Esophagus muscularis mucosa (tissue), 4 donors: ENCODE measurements at regions not wholly inside any gene's neighbourhood (a gene's known extent, or its start where the extent isn't known, plus 50 kb on each side); places are given as distances from the start of the nearest gene placed in this dataset.

Source experiments
- DNase-seq: peaks from one replicate; pipeline ENCODE4 v3.0.0-alpha.2; 2017; ENCODE audit errors: extremely low spot score
- H3K27ac ChIP-seq, 4 donors: fragments of 200-600 bp; sonication (generic); replicated peaks in 1 of 4; 1 replicate in 3 of 4; 2 replicates in 1 of 4; pipeline ENCODE4 v1.5.1; 2016 to 2019; ENCODE audit warnings: mild to moderate bottlenecking in 1 of 4
- H3K27me3 ChIP-seq, 4 donors: fragments of 200-600 bp; sonication (generic); one replicate each; pipeline versions ENCODE4 v1.5.1 to v1.6.0; 2016 to 2019
- H3K36me3 ChIP-seq, 4 donors: fragments of 200-600 bp; sonication (generic); one replicate each; pipeline ENCODE4 v1.5.1; 2016 to 2019
- H3K4me1 ChIP-seq, 4 donors: fragments of 200-600 bp; sonication (generic); one replicate each; pipeline ENCODE4 v1.5.1; 2016 to 2019
- H3K4me3 ChIP-seq, 4 donors: fragments of 200-600 bp; sonication (generic); 1 replicate in 2 of 4; 2 replicates in 2 of 4; pipeline ENCODE4 v1.5.1; 2016 to 2019; ENCODE audit warnings: mild to moderate bottlenecking in 4 of 4, moderate library complexity in 1 of 4
- H3K9me3 ChIP-seq, 4 donors: fragments of 200-600 bp; sonication (generic); 1 replicate in 3 of 4; 2 replicates in 1 of 4; pipeline ENCODE4 v1.5.1; 2016 to 2019
- CTCF ChIP-seq, 3 experiments: fragments of 200-600 bp in 2 of 3; fragments of 450-650 bp in 1 of 3; sonication (generic) in 2 of 3; IDR thresholded peaks; one replicate each; pipeline ENCODE4 v1.5.1; 2017 to 2019; ENCODE audit warnings: antibody characterized with exemption in 3 of 3, mild to moderate bottlenecking in 2 of 3, moderate library complexity in 1 of 3
- EP300 ChIP-seq: sonication (generic); formaldehyde crosslinking; IDR thresholded peaks from one replicate; pipeline ENCODE4 v1.6.1; 2017; ENCODE audit warnings: antibody characterized with exemption
- POLR2A ChIP-seq: fragments of 450-650 bp; IDR thresholded peaks from one replicate; pipeline ENCODE4 v1.6.1; 2017; ENCODE audit warnings: antibody characterized with exemption, moderate library complexity, mild to moderate bottlenecking, low read depth
- POLR2AphosphoS5 ChIP-seq, 2 donors: sonication (generic); formaldehyde crosslinking; IDR thresholded peaks; one replicate each; pipeline ENCODE4 v1.6.1; 2017; ENCODE audit warnings: antibody characterized with exemption in 2 of 2
- WGBS: methylation state at CpG from one replicate; pipeline ENCODE4 v1.1.5; 2018; 5-methylcytosine and 5-hydroxymethylcytosine counted together
- intact Hi-C: fragments of 100-400 bp; cut with DNase I; formaldehyde crosslinking; loops from one replicate; pipeline ENCODE4 v1.15.1; 2023

DNA sequence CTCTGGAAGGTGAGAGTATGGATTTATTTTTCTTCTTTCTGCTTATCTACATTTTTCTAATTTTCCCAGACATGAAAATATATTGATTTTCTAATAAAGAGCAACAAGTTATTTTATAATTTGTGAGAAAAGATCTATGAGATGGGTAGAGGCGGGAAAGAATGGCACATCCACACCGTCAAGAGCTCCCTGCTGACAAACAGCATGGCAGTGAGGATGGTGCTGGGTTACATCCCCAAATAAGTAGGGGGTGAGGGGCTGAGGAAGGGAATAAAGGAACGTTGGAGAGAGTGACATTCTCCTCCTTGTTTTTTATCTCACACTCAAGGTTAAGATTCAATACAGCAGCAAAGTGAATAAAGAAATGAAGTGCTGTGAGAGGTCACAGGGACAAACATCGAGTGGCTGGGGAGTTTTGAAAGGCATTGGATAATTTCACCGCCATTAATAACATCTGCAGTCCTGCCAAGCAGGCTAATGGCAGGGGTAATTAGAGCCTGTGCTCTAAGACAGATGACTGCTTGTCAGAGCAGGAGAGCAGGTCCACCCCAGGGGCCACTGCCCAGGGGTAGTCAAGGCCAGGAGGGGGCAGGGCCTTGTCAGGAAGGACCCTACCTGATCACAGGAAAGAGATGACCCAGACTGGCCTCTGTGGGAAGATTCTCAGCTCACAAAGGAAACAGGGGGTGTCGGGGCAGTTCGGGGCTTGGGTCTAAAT lies 323.8 kb downstream of the FBXW7 start:
- DNase-seq: peak; percentile 60
- no peaks in the 10 kb centered on the region for H3K4me1 ChIP-seq
- H3K36me3 ChIP-seq: no peaks in the 10 kb centered on the region
- intact Hi-C loops: no loop called here
- H3K9me3 ChIP-seq: peaks cover 0 to 8% (median 3%) of the 10 kb centered on the region in 4 donors
- WGBS: 55% methylated on average over 6 of the region's 7 CpGs
- no peak overlapping the region for H3K4me3 ChIP-seq
- TF ChIP-seq CTCF (IDR thresholded peaks at IDR 0.05): no peak
- TF ChIP-seq EP300: no peak
- no peak for TF ChIP-seq POLR2A
- no peak for TF ChIP-seq POLR2AphosphoS5 (IDR thresholded peaks at IDR 0.05)
- H3K27ac ChIP-seq: no peak overlapping the region
- H3K27me3 ChIP-seq: peaks cover 0 to 11% (median 0%) of the 10 kb centered on the region in 4 donors

GRCh38 chr4:152209772-152210493 lies 326.0 kb downstream of the FBXW7 start:
- TF ChIP-seq EP300 (no peak), POLR2AphosphoS5 (IDR thresholded peaks at IDR 0.05) (no peak), POLR2A (no peak), CTCF (IDR thresholded peaks at IDR 0.05) (no peak)
- Histone ChIP-seq H3K4me3 (no peak overlapping the region), H3K36me3 (no peaks in the 10 kb centered on the region), H3K4me1 (peaks cover 0 to 10% (median 0%) of the 10 kb centered on the region in 4 donors), H3K9me3 (peaks cover 0 to 6% (median 1%) of the 10 kb centered on the region in 4 donors), H3K27ac (no peak overlapping the region), H3K27me3 (peaks cover 0 to 11% (median 0%) of the 10 kb centered on the region in 4 donors)
- intact Hi-C loops: no loop called here
- 66% methylated on average over 4 of the region's 4 CpGs for WGBS
- no peak for DNase-seq

DNA sequence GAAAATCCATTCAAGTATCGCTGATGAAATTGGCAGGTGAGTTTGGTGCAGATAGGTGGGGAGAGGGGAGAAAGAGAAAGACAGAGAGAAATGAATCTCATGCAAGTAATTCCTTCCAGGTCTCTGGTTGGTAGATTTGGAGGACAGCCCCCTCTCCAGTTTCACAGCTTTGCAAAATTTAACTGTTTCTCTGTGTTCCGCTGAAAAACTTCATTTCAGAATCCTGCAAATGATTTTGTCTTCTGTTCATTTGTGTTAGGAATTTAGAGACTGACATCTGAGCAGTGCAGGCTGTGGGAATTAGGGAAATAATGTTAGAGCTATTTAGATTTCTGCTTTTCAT lies 328.5 kb downstream of the FBXW7 start:
- no peak for TF ChIP-seq CTCF (IDR thresholded peaks at IDR 0.05)
- no peak for TF ChIP-seq EP300
- TF ChIP-seq POLR2AphosphoS5 (IDR thresholded peaks at IDR 0.05): no peak
- no peak for TF ChIP-seq POLR2A
- WGBS: 58% methylated on average over 2 of the region's 2 CpGs
- DNase-seq: no peak
- Histone ChIP-seq H3K36me3 (no peaks in the 10 kb centered on the region), H3K4me3 (no peak overlapping the region), H3K9me3 (no peaks in the 10 kb centered on the region), H3K27ac (no peak overlapping the region), H3K4me1 (peaks cover 0 to 10% (median 0%) of the 10 kb centered on the region in 4 donors), H3K27me3 (peaks cover 0 to 11% (median 0%) of the 10 kb centered on the region in 4 donors)
- intact Hi-C loops: no loop called here

- intact Hi-C loops: no loop called here
- H3K36me3 ChIP-seq: no peaks in the 10 kb centered on the region
- H3K4me3 ChIP-seq: no peak overlapping the region
- H3K9me3 ChIP-seq: no peaks in the 10 kb centered on the region
- no peak overlapping the region for H3K27ac ChIP-seq
- DNase-seq: no peak
- peaks cover 0 to 11% (median 0%) of the 10 kb centered on the region in 4 donors for H3K27me3 ChIP-seq
- WGBS: 70% methylated on average over 8 of the region's 8 CpGs
- TF ChIP-seq POLR2AphosphoS5 (IDR thresholded peaks at IDR 0.05) (no peak), CTCF (IDR thresholded peaks at IDR 0.05) (no peak), EP300 (no peak), POLR2A (no peak)
- peaks cover 0 to 10% (median 0%) of the 10 kb centered on the region in 4 donors for H3K4me1 ChIP-seq
Observed at GRCh38 chr4:152206646-152207377, 329.1 kb downstream of the FBXW7 start.
